HG03095 (cell line): ENCODE measurements at regions not wholly inside any gene's neighbourhood (a gene's known extent, or its start where the extent isn't known, plus 50 kb on each side); places are given as distances from the start of the nearest gene placed in this dataset.
"Not testable (repeated sequence)": the region's sequence is repeated elsewhere in the genome, so short reads cannot be mapped to it uniquely, and the experiment has no call there.

ENCODE experiments used
- ATAC-seq: cut with Tn5 transposase; IDR thresholded peaks from one replicate; pipeline ENCODE4 v1.9.1; 2021; ENCODE audit warnings: moderate library complexity; ENCODE audit not compliant: unreplicated experiment

- no peak for ATAC-seq
These were observed 921.0 kb downstream of the KCNA4 start for GRCh38 chr11:29095821-29096220.

- ATAC-seq: no peak
These were observed 923.3 kb downstream of the KCNA4 start for GRCh38 chr11:29093416-29094120.

- ATAC-seq: no peak
These were observed 929.5 kb downstream of the KCNA4 start for GRCh38 chr11:29087200-29087812.

DNA sequence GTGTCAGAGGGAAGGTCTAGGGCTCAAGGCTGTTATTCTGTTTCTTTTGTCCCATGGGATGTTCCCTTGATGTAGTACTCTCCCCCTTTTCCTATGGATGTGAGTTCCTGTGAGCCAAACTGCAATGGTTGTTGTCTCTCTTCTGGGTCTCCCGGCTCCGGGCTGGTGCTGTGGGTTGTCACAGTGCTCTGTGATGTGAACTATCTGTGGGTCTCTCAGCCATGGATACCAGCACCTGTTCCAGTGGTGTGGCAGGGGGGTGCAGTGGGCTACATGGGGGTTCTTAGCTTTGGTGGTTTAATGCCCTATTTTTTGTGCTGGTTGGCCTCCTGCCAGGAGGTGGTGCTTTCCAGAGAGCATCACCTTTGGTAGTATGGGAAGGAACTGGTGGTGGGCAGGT, 941.1 kb downstream of the KCNA4 start:
- no peak for ATAC-seq

- ATAC-seq: no peak
These were observed 953.0 kb downstream of the KCNA4 start for GRCh38 chr11:29063630-29064361.

DNA sequence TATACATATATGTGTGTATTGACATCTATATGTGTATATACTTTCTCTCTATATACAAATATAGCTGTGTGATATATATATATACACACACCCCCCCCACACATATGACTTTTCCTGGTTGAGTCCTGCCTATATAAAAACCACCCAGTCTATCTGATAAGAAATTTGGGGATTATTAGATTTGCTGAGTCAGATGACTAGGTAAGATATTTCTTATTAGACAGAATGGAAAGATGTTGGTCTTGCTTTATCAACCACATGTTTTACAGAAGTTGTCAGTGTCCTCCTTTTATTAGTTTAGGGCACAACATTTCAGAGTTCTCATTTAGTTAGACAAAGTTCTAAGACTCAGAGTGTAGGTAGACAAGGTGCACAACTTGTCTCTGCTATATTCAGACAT, 953.3 kb downstream of the METTL15 start:
- no peak for ATAC-seq

DNA sequence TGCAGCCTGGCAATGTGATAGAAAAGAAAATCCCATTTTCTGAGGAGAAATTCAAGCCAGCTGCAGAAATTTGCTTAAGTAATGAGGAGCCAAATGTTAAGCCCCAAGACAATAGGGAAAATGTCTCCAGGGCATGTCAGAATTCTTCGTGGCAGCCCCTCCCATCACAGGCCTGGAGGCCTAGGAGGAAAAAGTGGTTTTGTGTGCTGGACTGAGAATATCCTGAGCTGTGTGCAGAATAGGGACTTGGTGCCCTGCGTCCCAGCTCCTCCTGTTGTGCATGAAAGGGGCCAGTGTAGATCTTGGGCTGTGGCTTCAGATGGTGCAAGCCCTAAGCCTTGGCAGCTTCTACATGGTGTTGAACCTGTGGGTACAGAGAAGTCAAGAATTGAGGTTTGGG, 948.3 kb downstream of the METTL15 start:
- ATAC-seq: not testable (repeated sequence)

GRCh38 chr11:29051935-29052334, 943.7 kb downstream of the METTL15 start:
- ATAC-seq: no peak

DNA sequence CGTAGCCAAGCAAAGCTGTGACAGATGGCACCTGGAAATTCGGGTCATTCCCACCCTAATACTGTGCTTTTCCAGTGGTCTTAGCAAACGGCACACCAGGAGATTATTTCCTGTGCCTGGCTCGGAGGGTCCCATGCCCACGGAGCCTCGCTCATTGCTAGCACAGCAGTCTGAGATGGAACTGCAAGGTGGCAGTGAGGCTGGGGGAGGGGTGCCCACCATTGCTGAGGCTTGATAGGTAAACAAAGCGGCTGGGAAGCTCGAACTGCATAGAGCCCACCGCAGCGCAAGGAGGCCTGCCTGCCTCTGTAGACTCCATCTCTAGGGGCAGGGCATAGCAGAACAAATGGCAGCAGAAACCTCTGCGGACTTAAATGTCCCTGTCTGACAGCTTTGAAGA, 942.8 kb downstream of the METTL15 start:
- not testable (repeated sequence) for ATAC-seq

GRCh38 chr11:29040489-29040888, 932.3 kb downstream of the METTL15 start:
- no peak for ATAC-seq

GRCh38 chr11:29032384-29033149, 924.4 kb downstream of the METTL15 start:
- ATAC-seq: no peak

DNA sequence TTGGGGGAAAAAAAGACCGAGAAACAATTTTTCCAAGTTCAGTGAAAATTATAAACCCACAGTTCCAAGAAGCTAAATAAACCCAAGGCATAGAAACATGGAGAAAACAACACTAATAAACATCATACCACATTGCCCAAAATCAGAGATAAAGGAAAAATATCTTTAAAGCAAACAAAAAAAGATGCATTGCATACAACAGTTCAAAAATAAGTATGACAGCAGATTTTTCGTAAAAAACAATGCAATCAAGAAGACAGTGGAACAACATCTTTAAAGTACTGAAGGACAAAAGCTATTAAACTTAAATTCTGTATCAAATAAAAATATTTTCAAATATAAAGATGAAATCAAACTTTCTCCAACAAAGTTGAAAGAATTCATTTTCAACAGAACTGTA, 921.3 kb downstream of the METTL15 start:
- no peak for ATAC-seq

DNA sequence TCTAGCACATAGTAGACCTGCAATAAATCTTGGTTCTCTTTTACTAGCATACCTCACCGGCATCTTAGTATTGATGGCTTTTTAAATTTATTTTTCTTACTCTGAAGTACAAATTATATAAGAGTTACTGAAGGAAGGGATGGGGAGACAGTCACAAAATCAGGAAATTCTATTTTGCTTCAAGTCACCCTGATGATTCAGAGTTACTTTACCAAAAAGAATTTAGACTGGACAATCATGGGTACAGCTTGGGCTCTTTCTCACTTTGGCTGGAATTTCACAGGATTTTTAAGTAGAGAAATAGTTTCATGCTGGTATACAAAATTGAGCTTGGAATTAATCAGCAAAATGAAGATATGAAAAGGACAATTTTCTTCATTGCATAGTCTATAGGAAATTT, 919.2 kb downstream of the METTL15 start:
- no peak for ATAC-seq

GRCh38 chr11:29026286-29026685, 918.1 kb downstream of the METTL15 start:
- no peak for ATAC-seq

DNA sequence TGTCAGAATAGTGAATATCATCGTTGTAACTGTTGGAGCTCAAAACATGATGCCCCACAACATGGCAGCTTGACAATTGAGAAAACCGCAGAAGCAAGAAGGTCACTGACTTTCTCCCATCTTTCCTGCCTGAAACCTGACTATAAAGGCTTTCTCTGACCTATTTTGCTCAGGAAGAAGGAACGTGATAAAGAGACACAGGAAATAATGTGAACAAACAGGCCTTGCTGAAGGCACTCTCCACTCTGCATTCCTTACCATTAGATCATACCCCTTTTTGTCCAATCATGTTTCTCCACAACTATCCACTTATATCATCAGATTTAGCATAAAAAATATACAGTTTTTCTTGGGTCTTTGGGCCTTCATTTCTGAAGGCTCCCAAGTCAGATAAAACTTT, 916.8 kb downstream of the METTL15 start:
- no peak for ATAC-seq

DNA sequence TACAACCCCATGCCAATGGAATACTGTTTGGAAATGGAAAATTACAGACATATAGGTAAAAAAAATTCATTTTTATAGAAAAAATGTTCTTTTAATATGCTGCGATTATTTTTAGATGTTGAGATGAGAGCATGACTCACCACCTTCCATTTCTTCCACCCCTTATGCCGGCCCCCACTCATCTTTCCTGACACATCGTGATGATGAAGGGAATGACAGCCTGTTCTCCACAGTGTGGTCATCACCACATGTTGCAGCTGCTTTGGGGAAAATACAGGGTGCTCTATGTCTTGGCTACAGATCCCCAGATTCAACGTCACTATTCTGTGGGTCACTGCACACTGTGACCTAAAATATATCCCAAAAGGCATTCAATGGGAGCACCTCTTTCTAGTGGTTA, 916.2 kb downstream of the METTL15 start:
- ATAC-seq: no peak

DNA sequence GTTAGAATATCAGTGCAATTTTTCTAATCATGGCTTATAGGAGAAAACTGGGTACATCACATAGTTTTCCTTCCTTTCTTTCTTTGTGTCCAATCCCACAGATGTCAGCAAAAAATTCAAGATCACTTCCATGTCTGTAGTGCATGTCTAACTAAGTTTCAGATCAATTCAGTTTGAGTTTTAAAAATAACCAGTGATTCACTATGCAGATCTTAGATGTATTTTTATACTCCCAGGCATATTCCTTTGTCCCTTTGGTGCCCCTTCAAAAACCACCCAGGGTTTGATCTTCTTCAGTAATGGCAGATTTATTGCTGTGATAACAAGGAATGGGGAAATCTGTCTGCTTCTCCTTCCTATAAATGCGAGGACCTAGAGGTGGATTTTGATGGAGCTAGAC, 915.6 kb downstream of the METTL15 start:
- no peak for ATAC-seq

DNA sequence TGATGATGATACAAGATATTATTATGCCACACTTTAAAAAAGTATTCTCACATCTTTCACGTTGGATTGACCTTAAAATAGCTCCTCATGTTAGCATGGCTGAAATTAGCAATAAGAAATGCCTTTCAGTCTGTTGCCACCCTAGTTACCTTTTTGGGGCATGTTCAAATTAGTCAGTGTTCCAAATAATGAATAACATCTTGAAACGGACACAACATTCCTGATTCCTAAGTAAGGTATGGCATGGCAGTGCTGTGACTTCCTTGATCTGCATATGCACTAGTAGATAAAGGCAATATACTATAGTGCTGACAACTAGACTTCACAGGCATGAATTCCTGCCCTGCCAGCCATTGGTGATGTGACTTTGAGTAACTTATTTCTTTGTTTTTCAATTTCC, 914.5 kb downstream of the METTL15 start:
- ATAC-seq: no peak

- ATAC-seq: no peak
These were observed 911.9 kb downstream of the METTL15 start for GRCh38 chr11:29019960-29020683.

GRCh38 chr11:29018631-29019030, 910.4 kb downstream of the METTL15 start:
- no peak for ATAC-seq

DNA sequence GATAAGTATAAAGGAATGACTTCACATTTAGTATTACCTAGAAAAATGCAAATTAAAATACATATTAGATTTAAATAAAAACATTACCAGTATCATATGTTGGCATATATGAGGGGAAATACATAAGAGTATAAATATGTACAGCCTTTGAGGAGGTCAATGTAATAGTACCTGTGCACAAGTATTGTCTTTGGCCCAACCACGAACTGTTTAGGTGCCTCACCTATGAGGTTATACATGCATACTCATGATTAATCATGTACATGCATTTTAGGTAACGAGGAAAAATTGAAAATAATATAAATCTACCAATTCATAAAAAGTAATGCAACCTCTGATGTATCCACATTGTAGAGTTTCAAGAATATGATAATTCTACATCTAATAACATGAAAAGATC, 909.8 kb downstream of the METTL15 start:
- ATAC-seq: no peak
